ENCODE measurements at regions not wholly inside any gene's neighbourhood (a gene's known extent, or its start where the extent isn't known, plus 50 kb on each side); places are given as distances from the start of the nearest gene placed in this dataset.

- peaks cover 0 to 9% of the 10 kb centered on the region in 2 experiments for H3K27me3 ChIP-seq (replicated peaks in 1 of 2; ENCODE audit: control insufficient read depth in 2 of 2, extremely low read depth in 1 of 2, insufficient read depth in 2 of 2, low read length in 1 of 2)
- no peaks in the 10 kb centered on the region for H3K9me3 ChIP-seq
- H3K9me3 Mint-ChIP-seq = peaks cover 3 to 12% (median 9%) of the 10 kb centered on the region in 3 donors
- H3K36me3 Mint-ChIP-seq = no peaks in the 10 kb centered on the region
- no peaks in the 10 kb centered on the region for H3K4me1 Mint-ChIP-seq
- no peak overlapping the region for H3K4me3 ChIP-seq (ENCODE audit: control insufficient read depth in 1 of 2, extremely low read depth in 1 of 2, low read length in 1 of 2)
- no CpG with 5 or more reads among the region's 3 CpGs for WGBS (ENCODE audit: insufficient coverage)
- H3K27ac Mint-ChIP-seq = peak overlapping the region in 1 of 2 donors; percentile 32
- no peak for ATAC-seq (replicated peaks in 1 of 4)
- DNase-seq = no peak
- no peaks in the 10 kb centered on the region for H3K36me3 ChIP-seq (ENCODE audit: control insufficient read depth in 2 of 2, extremely low read depth in 1 of 2, insufficient read depth in 1 of 2, low read length in 1 of 2)
- H3K27me3 Mint-ChIP-seq = peaks cover 15 to 22% of the 10 kb centered on the region in 2 donors
- H3K27ac ChIP-seq (ENCODE audit: low read length) = no peak overlapping the region
- ChIA-PET POLR2A (no interaction called here), CTCF (no interaction called here)
- no peak overlapping the region for H3K4me3 Mint-ChIP-seq
- H3K4me1 ChIP-seq (ENCODE audit: control insufficient read depth in 1 of 2, extremely low read depth in 1 of 2, insufficient read depth in 2 of 2, low read length in 2 of 2) = no peaks in the 10 kb centered on the region
These were observed 122.2 kb upstream of the PDE4B start for GRCh38 chr1:65670518-65670917.

- Mint-ChIP-seq H3K36me3 (no peaks in the 10 kb centered on the region), H3K9me3 (no peaks in the 10 kb centered on the region), H3K4me3 (no peak overlapping the region), H3K27ac (no peak overlapping the region), H3K4me1 (no peaks in the 10 kb centered on the region), H3K27me3 (peaks cover 5 to 9% of the 10 kb centered on the region in 2 donors)
- DNase-seq = no peak
- no peaks in the 10 kb centered on the region for H3K4me1 ChIP-seq (ENCODE audit: control insufficient read depth in 1 of 2, extremely low read depth in 1 of 2, insufficient read depth in 2 of 2, low read length in 2 of 2)
- H3K36me3 ChIP-seq (ENCODE audit: control insufficient read depth in 2 of 2, extremely low read depth in 1 of 2, insufficient read depth in 1 of 2, low read length in 1 of 2) = no peaks in the 10 kb centered on the region
- ATAC-seq (replicated peaks in 1 of 4) = no peak
- H3K27me3 ChIP-seq (replicated peaks in 1 of 2; ENCODE audit: control insufficient read depth in 2 of 2, extremely low read depth in 1 of 2, insufficient read depth in 2 of 2, low read length in 1 of 2) = peaks cover 0 to 2% of the 10 kb centered on the region in 2 experiments
- WGBS (ENCODE audit: insufficient coverage) = 100% methylated on average over 1 of the region's 2 CpGs
- ChIA-PET CTCF (no interaction called here), POLR2A (no interaction called here)
- no peak overlapping the region for H3K27ac ChIP-seq (ENCODE audit: low read length)
- H3K4me3 ChIP-seq (ENCODE audit: control insufficient read depth in 1 of 2, extremely low read depth in 1 of 2, low read length in 1 of 2) = no peak overlapping the region
- no peaks in the 10 kb centered on the region for H3K9me3 ChIP-seq
These were observed 118.2 kb upstream of the PDE4B start for GRCh38 chr1:65674522-65674921.

GRCh38 chr1:65679773-65680172, 112.9 kb upstream of the PDE4B start:
- Mint-ChIP-seq H3K27me3 (peaks cover 8 to 21% of the 10 kb centered on the region in 2 donors), H3K9me3 (no peaks in the 10 kb centered on the region)

GRCh38 chr1:65681096-65681495, 111.6 kb upstream of the PDE4B start:
- H3K9me3 ChIP-seq = no peaks in the 10 kb centered on the region
- no peaks in the 10 kb centered on the region for H3K36me3 ChIP-seq (ENCODE audit: control insufficient read depth in 2 of 2, extremely low read depth in 1 of 2, insufficient read depth in 1 of 2, low read length in 1 of 2)
- ATAC-seq (replicated peaks in 1 of 4) = no peak
- H3K36me3 Mint-ChIP-seq = no peaks in the 10 kb centered on the region
- H3K27me3 ChIP-seq (replicated peaks in 1 of 2; ENCODE audit: control insufficient read depth in 2 of 2, extremely low read depth in 1 of 2, insufficient read depth in 2 of 2, low read length in 1 of 2) = peaks cover 0 to 3% of the 10 kb centered on the region in 2 experiments
- peaks cover 10 to 24% of the 10 kb centered on the region in 2 donors for H3K27me3 Mint-ChIP-seq
- POLR2A ChIA-PET = no interaction called here
- CTCF ChIA-PET = no interaction called here
- H3K4me3 ChIP-seq (ENCODE audit: control insufficient read depth in 1 of 2, extremely low read depth in 1 of 2, low read length in 1 of 2) = no peak overlapping the region
- WGBS (ENCODE audit: insufficient coverage) = no CpG with 5 or more reads among the region's 6 CpGs
- H3K9me3 Mint-ChIP-seq = no peaks in the 10 kb centered on the region
- no peak overlapping the region for H3K4me3 Mint-ChIP-seq
- H3K4me1 Mint-ChIP-seq = no peaks in the 10 kb centered on the region
- DNase-seq = no peak
- H3K4me1 ChIP-seq (ENCODE audit: control insufficient read depth in 1 of 2, extremely low read depth in 1 of 2, insufficient read depth in 2 of 2, low read length in 2 of 2) = no peaks in the 10 kb centered on the region
- no peak overlapping the region for H3K27ac ChIP-seq (ENCODE audit: low read length)
- H3K27ac Mint-ChIP-seq = no peak overlapping the region

More at GRCh38 chr1:65679773-65680172, 112.9 kb upstream of the PDE4B start:
- H3K36me3 Mint-ChIP-seq = no peaks in the 10 kb centered on the region
- H3K4me3 ChIP-seq (ENCODE audit: control insufficient read depth in 1 of 2, extremely low read depth in 1 of 2, low read length in 1 of 2) = no peak overlapping the region
- no peaks in the 10 kb centered on the region for H3K36me3 ChIP-seq (ENCODE audit: control insufficient read depth in 2 of 2, extremely low read depth in 1 of 2, insufficient read depth in 1 of 2, low read length in 1 of 2)
- H3K4me3 Mint-ChIP-seq = no peak overlapping the region
- ATAC-seq (replicated peaks in 1 of 4) (no peak), DNase-seq (no peak)
- no peak overlapping the region for H3K27ac Mint-ChIP-seq
- H3K4me1 Mint-ChIP-seq = no peaks in the 10 kb centered on the region
- no peaks in the 10 kb centered on the region for H3K9me3 ChIP-seq
- POLR2A ChIA-PET = interaction anchor here in 1 of 2 donors (0.6 kb wide), 1 partner anchor 1311 kb away, joined by 3 read pairs; no protein-coding TSS in a partner anchor
- H3K27me3 ChIP-seq (replicated peaks in 1 of 2; ENCODE audit: control insufficient read depth in 2 of 2, extremely low read depth in 1 of 2, insufficient read depth in 2 of 2, low read length in 1 of 2) = no peaks in the 10 kb centered on the region
- CTCF ChIA-PET = no interaction called here
- no peaks in the 10 kb centered on the region for H3K4me1 ChIP-seq (ENCODE audit: control insufficient read depth in 1 of 2, extremely low read depth in 1 of 2, insufficient read depth in 2 of 2, low read length in 2 of 2)
- H3K27ac ChIP-seq (ENCODE audit: low read length) = no peak overlapping the region
- WGBS (ENCODE audit: insufficient coverage) = no CpG with 5 or more reads among the region's 4 CpGs

GRCh38 chr1:65687428-65688214, 105.1 kb upstream of the PDE4B start:
- peak; percentile 11 to 82 (median 65) for DNase-seq
- WGBS (ENCODE audit: insufficient coverage) = 0% methylated on average over 2 of the region's 8 CpGs
- peaks cover 0 to 5% of the 10 kb centered on the region in 2 experiments for H3K4me1 ChIP-seq (ENCODE audit: control insufficient read depth in 1 of 2, extremely low read depth in 1 of 2, insufficient read depth in 2 of 2, low read length in 2 of 2)
- H3K27ac Mint-ChIP-seq = no peak overlapping the region
- no peak overlapping the region for H3K27ac ChIP-seq (ENCODE audit: low read length)
- peaks cover 13 to 22% of the 10 kb centered on the region in 2 donors for H3K27me3 Mint-ChIP-seq
- no peaks in the 10 kb centered on the region for H3K36me3 Mint-ChIP-seq
- CTCF ChIA-PET = interaction anchor here (0.6 to 2.5 kb wide), 24 partner anchors 10 to 1443 kb away, joined by 3 to 28 read pairs (median 4); no protein-coding TSS in a partner anchor
- H3K27me3 ChIP-seq (replicated peaks in 1 of 2; ENCODE audit: control insufficient read depth in 2 of 2, extremely low read depth in 1 of 2, insufficient read depth in 2 of 2, low read length in 1 of 2) = peaks cover 0 to 8% of the 10 kb centered on the region in 2 experiments
- no peaks in the 10 kb centered on the region for H3K36me3 ChIP-seq (ENCODE audit: control insufficient read depth in 2 of 2, extremely low read depth in 1 of 2, insufficient read depth in 1 of 2, low read length in 1 of 2)
- no peak overlapping the region for H3K4me3 Mint-ChIP-seq
- H3K9me3 ChIP-seq = no peaks in the 10 kb centered on the region
- H3K4me3 ChIP-seq (ENCODE audit: control insufficient read depth in 1 of 2, extremely low read depth in 1 of 2, low read length in 1 of 2) = no peak overlapping the region
- ATAC-seq (replicated peaks in 1 of 4) = peak; percentile 61 to 72 (median 70)
- POLR2A ChIA-PET = interaction anchor here in 1 of 2 donors (0.5 kb wide), 1 partner anchor 633 kb away, joined by 3 read pairs; no protein-coding TSS in a partner anchor
- peaks cover 6 to 10% (median 7%) of the 10 kb centered on the region in 3 donors for H3K4me1 Mint-ChIP-seq
- no peaks in the 10 kb centered on the region for H3K9me3 Mint-ChIP-seq

- DNase-seq = no peak
- ChIA-PET POLR2A (interaction anchor here in 1 of 2 donors (0.5 kb wide), 1 partner anchor 633 kb away, joined by 3 read pairs; no protein-coding TSS in a partner anchor), CTCF (interaction anchor here (0.6 to 2.5 kb wide), 13 partner anchors 11 to 664 kb away, joined by 3 to 28 read pairs (median 5); no protein-coding TSS in a partner anchor)
- no peak for ATAC-seq (replicated peaks in 1 of 4)
- H3K9me3 Mint-ChIP-seq = no peaks in the 10 kb centered on the region
- H3K4me3 Mint-ChIP-seq = no peak overlapping the region
- H3K36me3 Mint-ChIP-seq = no peaks in the 10 kb centered on the region
- H3K4me1 Mint-ChIP-seq = peaks cover 6 to 10% (median 7%) of the 10 kb centered on the region in 3 donors
- no peak overlapping the region for H3K27ac Mint-ChIP-seq
- Histone ChIP-seq H3K36me3 (ENCODE audit: control insufficient read depth in 2 of 2, extremely low read depth in 1 of 2, insufficient read depth in 1 of 2, low read length in 1 of 2) (no peaks in the 10 kb centered on the region), H3K4me1 (ENCODE audit: control insufficient read depth in 1 of 2, extremely low read depth in 1 of 2, insufficient read depth in 2 of 2, low read length in 2 of 2) (peaks cover 0 to 5% of the 10 kb centered on the region in 2 experiments), H3K27ac (ENCODE audit: low read length) (no peak overlapping the region), H3K9me3 (no peaks in the 10 kb centered on the region), H3K27me3 (replicated peaks in 1 of 2; ENCODE audit: control insufficient read depth in 2 of 2, extremely low read depth in 1 of 2, insufficient read depth in 2 of 2, low read length in 1 of 2) (peaks cover 0 to 8% of the 10 kb centered on the region in 2 experiments), H3K4me3 (ENCODE audit: control insufficient read depth in 1 of 2, extremely low read depth in 1 of 2, low read length in 1 of 2) (no peak overlapping the region)
- H3K27me3 Mint-ChIP-seq = peaks cover 13 to 21% of the 10 kb centered on the region in 2 donors
- no CpG with 5 or more reads among the region's 4 CpGs for WGBS (ENCODE audit: insufficient coverage)
These were observed 104.5 kb upstream of the PDE4B start for GRCh38 chr1:65688215-65688566.
